Large intestine (tissue), 3 donors: ENCODE measurements at regions not wholly inside any gene's neighbourhood (a gene's known extent, or its start where the extent isn't known, plus 50 kb on each side); places are given as distances from the start of the nearest gene placed in this dataset.

Source experiments
- DNase-seq, 2 donors: peaks; one replicate each; pipeline versions ENCODE4 v3.0.0 to v3.0.0-alpha.2; 2013
- H3K27ac ChIP-seq: one replicate; pipeline ENCODE4 v1.5.1; 2013; ENCODE audit warnings: low read length
- H3K27me3 ChIP-seq: 2 replicates; pipeline ENCODE4 v1.6.1; 2013; ENCODE audit warnings: low read length; ENCODE audit not compliant: control insufficient read depth, insufficient read depth
- H3K36me3 ChIP-seq: 2 replicates; pipeline ENCODE4 v1.6.1; 2013; ENCODE audit warnings: low read length; ENCODE audit not compliant: control insufficient read depth, insufficient read depth
- H3K4me1 ChIP-seq: one replicate; pipeline ENCODE4 v1.6.1; 2013; ENCODE audit warnings: low read length; ENCODE audit not compliant: control insufficient read depth, insufficient read depth
- H3K4me3 ChIP-seq: one replicate; pipeline ENCODE4 v1.5.1; 2013; ENCODE audit warnings: low read length
- H3K9me3 ChIP-seq: one replicate; pipeline ENCODE4 v1.6.1; 2013; ENCODE audit warnings: mild to moderate bottlenecking, low read depth, low read length, moderate library complexity; ENCODE audit not compliant: control insufficient read depth
- WGBS: methylation state at CpG from one replicate; pipeline ENCODE4 v1.1.5; 2013; ENCODE audit warnings: low lambda C conversion rate; ENCODE audit not compliant: insufficient coverage; 5-methylcytosine and 5-hydroxymethylcytosine counted together

DNA sequence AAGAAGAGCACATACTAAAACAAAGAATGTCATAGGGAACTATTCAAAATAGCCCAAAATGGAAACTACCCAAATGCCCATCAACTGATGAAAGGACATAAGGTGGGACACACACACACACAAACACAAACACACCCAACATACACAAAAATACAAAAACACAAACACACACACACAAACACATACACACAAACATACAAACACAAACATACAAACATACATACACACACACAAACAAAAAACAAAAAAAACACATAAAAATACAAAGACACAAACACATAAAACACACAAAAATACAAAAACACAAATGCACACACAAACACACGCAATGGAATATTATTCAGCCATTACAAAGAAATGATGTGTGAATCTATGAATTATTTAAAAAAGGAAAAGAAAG lies 203.6 kb downstream of the ERMARD start:
- Histone ChIP-seq H3K9me3 (no peaks in the 10 kb centered on the region), H3K4me1 (peaks cover 3% of the 10 kb centered on the region), H3K36me3 (no peaks in the 10 kb centered on the region), H3K27me3 (peaks cover 4% of the 10 kb centered on the region), H3K4me3 (no peak overlapping the region), H3K27ac (no peak overlapping the region)
- DNase-seq: no peak
- no CpG with 5 or more reads among the region's 1 CpG for WGBS

DNA sequence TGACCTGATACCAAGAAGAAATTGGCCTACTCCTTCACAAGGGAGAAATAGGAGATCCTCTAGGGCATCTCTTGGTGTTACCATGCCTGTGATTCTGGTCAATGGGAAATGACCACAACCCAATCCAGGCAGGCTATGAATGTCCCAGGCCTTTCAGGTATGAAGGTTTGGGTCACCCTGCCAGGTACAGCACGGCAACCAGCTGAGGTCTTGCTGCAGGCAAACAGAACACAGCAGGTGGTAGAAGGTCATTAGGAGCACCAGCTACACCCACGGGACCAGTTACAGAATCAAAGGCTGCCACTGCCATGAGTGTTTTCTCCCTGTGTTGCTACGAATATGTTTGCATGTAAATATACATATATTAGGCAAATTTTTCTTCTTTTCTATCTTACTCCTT lies 202.3 kb downstream of the ERMARD start:
- Histone ChIP-seq H3K9me3 (no peaks in the 10 kb centered on the region), H3K36me3 (no peaks in the 10 kb centered on the region), H3K27ac (no peak overlapping the region), H3K4me1 (no peaks in the 10 kb centered on the region), H3K27me3 (peaks cover 4% of the 10 kb centered on the region), H3K4me3 (no peak overlapping the region)
- no peak for DNase-seq
- WGBS: 100% methylated on average over 1 of the region's 3 CpGs

DNA sequence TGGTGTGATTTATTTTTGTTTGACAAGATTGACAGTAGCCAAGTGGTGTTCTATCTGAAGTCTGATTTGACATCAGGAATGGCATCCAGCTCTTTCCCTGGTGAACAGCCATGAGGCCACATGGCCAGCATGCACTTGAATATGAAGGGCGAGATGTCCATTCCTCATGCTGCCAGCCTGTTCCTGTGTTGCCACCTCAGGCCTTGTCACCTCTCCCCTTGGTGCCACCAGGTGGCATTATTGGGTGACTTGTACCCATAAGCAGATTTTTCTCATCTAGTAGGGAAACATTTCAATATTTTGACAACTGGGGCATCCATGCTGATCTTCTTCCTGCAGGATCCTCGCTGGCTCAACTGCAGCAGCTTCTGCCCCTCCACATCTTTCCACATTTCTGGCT lies 199.1 kb downstream of the ERMARD start:
- H3K27me3 ChIP-seq: no peaks in the 10 kb centered on the region
- WGBS: no CpG with 5 or more reads among the region's 2 CpGs
- no peaks in the 10 kb centered on the region for H3K36me3 ChIP-seq
- DNase-seq: no peak
- H3K27ac ChIP-seq: no peak overlapping the region
- no peak overlapping the region for H3K4me3 ChIP-seq
- H3K9me3 ChIP-seq: no peaks in the 10 kb centered on the region
- H3K4me1 ChIP-seq: no peaks in the 10 kb centered on the region

GRCh38 chr6:169949511-169950097 lies 198.2 kb downstream of the ERMARD start:
- Histone ChIP-seq H3K36me3 (no peaks in the 10 kb centered on the region), H3K4me3 (no peak overlapping the region), H3K9me3 (no peaks in the 10 kb centered on the region), H3K27ac (no peak overlapping the region), H3K27me3 (no peaks in the 10 kb centered on the region), H3K4me1 (no peaks in the 10 kb centered on the region)
- DNase-seq: no peak
- WGBS: no CpG with 5 or more reads among the region's 6 CpGs

- H3K27ac ChIP-seq: no peak overlapping the region
- no peaks in the 10 kb centered on the region for H3K36me3 ChIP-seq
- peaks cover 3% of the 10 kb centered on the region for H3K9me3 ChIP-seq
- no peaks in the 10 kb centered on the region for H3K27me3 ChIP-seq
- no peak overlapping the region for H3K4me3 ChIP-seq
- no CpG with 5 or more reads among the region's 1 CpG for WGBS
- no peaks in the 10 kb centered on the region for H3K4me1 ChIP-seq
- no peak for DNase-seq
Measured at GRCh38 chr6:169946971-169947370, 195.5 kb downstream of the ERMARD start.

DNA sequence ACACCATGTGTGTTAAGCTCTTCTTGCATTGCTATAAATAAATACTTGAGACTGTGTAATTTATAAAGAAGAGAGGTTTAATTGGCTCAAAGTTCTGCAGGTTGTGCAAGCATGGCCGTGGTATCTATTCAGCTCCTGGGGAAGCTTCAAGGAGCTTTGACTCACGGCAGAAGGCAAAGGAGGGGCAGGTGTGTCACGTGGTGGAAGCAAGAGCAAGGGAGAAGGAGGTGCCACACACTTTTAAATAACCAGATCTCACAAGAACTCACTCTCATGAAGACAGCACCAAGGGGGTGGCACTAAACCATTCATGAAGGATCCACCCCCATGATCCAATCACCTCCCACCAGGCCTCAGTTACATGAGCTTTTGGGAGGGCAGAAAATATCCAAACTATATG lies 193.7 kb downstream of the ERMARD start:
- DNase-seq: no peak
- Histone ChIP-seq H3K27me3 (peaks cover 14% of the 10 kb centered on the region), H3K9me3 (peaks cover 3% of the 10 kb centered on the region), H3K27ac (no peak overlapping the region), H3K4me1 (no peaks in the 10 kb centered on the region), H3K4me3 (no peak overlapping the region), H3K36me3 (no peaks in the 10 kb centered on the region)
- no CpG with 5 or more reads among the region's 3 CpGs for WGBS

DNA sequence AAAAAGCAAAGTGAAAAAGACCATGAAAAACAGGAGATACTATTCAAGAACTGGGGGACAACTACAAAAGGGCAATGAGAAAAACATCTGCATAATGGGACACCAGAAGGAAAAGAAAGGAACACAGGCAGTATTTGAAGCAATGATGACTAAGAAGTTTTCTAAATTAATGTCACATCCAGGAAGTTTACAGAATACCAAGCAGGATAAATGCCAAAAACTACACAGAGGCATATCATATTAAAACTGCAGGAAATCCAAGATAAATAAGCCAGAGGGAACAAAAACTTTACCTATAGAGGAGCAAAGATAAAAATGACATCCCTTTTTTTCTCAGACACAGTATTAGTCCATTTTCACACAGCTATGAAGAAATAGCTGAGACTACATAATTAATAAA lies 193.0 kb downstream of the ERMARD start:
- Histone ChIP-seq H3K36me3 (no peaks in the 10 kb centered on the region), H3K9me3 (peaks cover 3% of the 10 kb centered on the region), H3K27me3 (peaks cover 14% of the 10 kb centered on the region), H3K4me1 (no peaks in the 10 kb centered on the region), H3K27ac (no peak overlapping the region), H3K4me3 (no peak overlapping the region)
- no peak for DNase-seq

DNA sequence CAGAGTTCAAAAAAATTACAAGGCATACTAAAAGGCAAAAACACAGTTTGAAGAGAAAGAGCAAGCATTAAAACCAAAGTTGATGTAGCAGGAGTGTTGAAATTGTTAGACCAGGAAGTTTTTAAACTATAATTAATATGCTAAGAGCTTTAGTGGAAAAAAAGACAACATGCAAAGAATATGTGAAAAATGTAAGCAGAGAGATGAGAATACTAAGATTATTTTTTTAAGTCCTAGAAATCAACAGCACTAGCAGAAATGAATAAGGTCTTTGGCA lies 192.6 kb downstream of the ERMARD start:
- Histone ChIP-seq H3K4me1 (no peaks in the 10 kb centered on the region), H3K27ac (no peak overlapping the region), H3K9me3 (peaks cover 3% of the 10 kb centered on the region), H3K27me3 (peaks cover 14% of the 10 kb centered on the region), H3K36me3 (no peaks in the 10 kb centered on the region), H3K4me3 (no peak overlapping the region)
- DNase-seq: no peak

GRCh38 chr6:169943241-169944060 lies 192.0 kb downstream of the ERMARD start:
- H3K4me3 ChIP-seq: no peak overlapping the region
- H3K27ac ChIP-seq: no peak overlapping the region
- WGBS: no CpG with 5 or more reads among the region's 7 CpGs
- DNase-seq: no peak
- H3K9me3 ChIP-seq: peaks cover 3% of the 10 kb centered on the region
- peaks cover 14% of the 10 kb centered on the region for H3K27me3 ChIP-seq
- no peaks in the 10 kb centered on the region for H3K36me3 ChIP-seq
- no peaks in the 10 kb centered on the region for H3K4me1 ChIP-seq

- H3K36me3 ChIP-seq: no peaks in the 10 kb centered on the region
- H3K9me3 ChIP-seq: peaks cover 3% of the 10 kb centered on the region
- H3K27me3 ChIP-seq: peaks cover 14% of the 10 kb centered on the region
- no peaks in the 10 kb centered on the region for H3K4me1 ChIP-seq
- H3K4me3 ChIP-seq: no peak overlapping the region
- H3K27ac ChIP-seq: no peak overlapping the region
- no peak for DNase-seq
Measured at GRCh38 chr6:169942173-169942572, 190.8 kb downstream of the ERMARD start.
